ENCODE measurements at regions not wholly inside any gene's neighbourhood (a gene's known extent, or its start where the extent isn't known, plus 50 kb on each side); places are given as distances from the start of the nearest gene placed in this dataset.

DNA sequence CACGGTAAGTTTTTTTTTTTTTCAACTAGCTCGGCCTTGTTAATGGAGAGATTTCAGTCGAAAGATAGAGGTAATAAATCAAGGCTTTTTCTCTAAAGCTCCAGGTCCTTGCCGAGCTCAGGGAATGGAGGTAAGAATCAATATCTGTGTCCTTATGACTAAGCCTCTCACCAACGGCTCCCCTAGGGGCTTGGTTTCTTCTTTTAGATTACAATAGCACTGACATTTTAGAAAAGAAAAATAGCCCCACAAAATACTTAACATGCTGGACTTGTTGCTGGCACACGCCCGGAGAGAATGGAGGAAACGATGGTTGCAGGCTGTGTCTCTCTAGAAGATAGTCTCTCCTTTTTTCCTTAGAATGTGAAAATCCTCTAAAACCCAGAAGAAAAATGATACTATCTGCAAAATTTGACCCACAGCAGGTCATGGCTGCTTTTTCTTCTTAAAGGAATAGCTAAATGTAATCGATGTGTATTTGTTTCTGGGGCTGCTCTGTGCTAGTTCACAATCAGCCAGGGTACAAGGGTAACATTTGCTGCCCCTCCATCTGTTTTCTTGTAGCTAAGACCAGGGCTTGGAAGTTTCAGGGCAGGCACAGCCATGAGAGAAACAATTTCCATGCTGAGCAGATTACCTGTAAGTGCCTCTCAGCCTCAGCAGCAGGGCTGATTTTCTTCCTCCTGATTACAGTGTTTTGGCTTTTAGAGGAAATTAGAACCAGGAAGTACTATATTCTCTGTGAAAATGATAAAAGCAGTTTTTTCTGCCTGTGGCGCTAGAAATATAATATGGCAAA lies 86.2 kb upstream of the GNG12 start:
- Mint-ChIP-seq H3K4me1 (ENCODE audit: low read depth, unreplicated experiment) (no peaks in the 10 kb centered on the region), H3K27ac (ENCODE audit: unreplicated experiment) (no peak overlapping the region), H3K27me3 (ENCODE audit: unreplicated experiment) (no peaks in the 10 kb centered on the region), H3K9me3 (ENCODE audit: low read depth, unreplicated experiment) (no peaks in the 10 kb centered on the region), H3K36me3 (ENCODE audit: insufficient read depth, unreplicated experiment) (no peaks in the 10 kb centered on the region), H3K4me3 (ENCODE audit: low read depth, unreplicated experiment) (no peak overlapping the region)
- intact Hi-C loops (cut with micrococcal nuclease; ENCODE audit: unreplicated experiment): no loop called here
- TF ChIP-seq, protein P1, sequence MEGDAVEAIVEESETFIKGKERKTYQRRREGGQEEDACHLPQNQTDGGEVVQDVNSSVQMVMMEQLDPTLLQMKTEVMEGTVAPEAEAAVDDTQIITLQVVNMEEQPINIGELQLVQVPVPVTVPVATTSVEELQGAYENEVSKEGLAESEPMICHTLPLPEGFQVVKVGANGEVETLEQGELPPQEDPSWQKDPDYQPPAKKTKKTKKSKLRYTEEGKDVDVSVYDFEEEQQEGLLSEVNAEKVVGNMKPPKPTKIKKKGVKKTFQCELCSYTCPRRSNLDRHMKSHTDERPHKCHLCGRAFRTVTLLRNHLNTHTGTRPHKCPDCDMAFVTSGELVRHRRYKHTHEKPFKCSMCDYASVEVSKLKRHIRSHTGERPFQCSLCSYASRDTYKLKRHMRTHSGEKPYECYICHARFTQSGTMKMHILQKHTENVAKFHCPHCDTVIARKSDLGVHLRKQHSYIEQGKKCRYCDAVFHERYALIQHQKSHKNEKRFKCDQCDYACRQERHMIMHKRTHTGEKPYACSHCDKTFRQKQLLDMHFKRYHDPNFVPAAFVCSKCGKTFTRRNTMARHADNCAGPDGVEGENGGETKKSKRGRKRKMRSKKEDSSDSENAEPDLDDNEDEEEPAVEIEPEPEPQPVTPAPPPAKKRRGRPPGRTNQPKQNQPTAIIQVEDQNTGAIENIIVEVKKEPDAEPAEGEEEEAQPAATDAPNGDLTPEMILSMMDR (IDR thresholded peaks at IDR 0.05; ENCODE audit: unreplicated experiment): no peak
- BruUV-seq (replicated peaks): no TSS peak
- CTCF ChIA-PET: interaction anchor here (0.5 to 0.9 kb wide), 2 partner anchors 22 to 172 kb away, joined by 3 to 4 read pairs; no protein-coding TSS in a partner anchor
- no peak for DNase-seq

DNA sequence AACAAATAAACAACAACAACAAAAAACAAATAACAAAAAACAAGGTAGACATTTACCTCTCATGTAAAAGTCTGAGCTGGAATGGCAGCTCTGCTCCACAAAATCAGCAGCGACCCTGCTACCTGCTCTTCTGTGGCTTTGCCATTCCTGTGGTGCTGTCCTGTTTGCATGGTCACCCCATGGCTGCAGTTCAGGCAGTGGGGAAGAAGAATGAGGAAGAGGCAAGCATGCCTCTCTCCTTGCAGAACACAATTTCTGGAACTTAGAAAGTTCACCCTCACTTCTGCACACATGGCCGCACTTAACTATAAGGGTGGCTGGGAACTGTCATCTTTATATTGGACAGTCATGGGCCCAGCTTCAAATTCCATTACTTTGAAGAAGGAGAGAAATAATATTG lies 84.8 kb upstream of the GNG12 start:
- Mint-ChIP-seq H3K27me3 (ENCODE audit: unreplicated experiment) (no peaks in the 10 kb centered on the region), H3K4me1 (ENCODE audit: low read depth, unreplicated experiment) (no peaks in the 10 kb centered on the region), H3K9me3 (ENCODE audit: low read depth, unreplicated experiment) (no peaks in the 10 kb centered on the region), H3K27ac (ENCODE audit: unreplicated experiment) (no peak overlapping the region), H3K36me3 (ENCODE audit: insufficient read depth, unreplicated experiment) (no peaks in the 10 kb centered on the region), H3K4me3 (ENCODE audit: low read depth, unreplicated experiment) (no peak overlapping the region)
- no peak for DNase-seq
- BruUV-seq (replicated peaks): no TSS peak
- CTCF ChIA-PET: no interaction called here
- intact Hi-C loops (cut with micrococcal nuclease; ENCODE audit: unreplicated experiment): no loop called here
- TF ChIP-seq, protein P1 (IDR thresholded peaks at IDR 0.05; ENCODE audit: unreplicated experiment): no peak

DNA sequence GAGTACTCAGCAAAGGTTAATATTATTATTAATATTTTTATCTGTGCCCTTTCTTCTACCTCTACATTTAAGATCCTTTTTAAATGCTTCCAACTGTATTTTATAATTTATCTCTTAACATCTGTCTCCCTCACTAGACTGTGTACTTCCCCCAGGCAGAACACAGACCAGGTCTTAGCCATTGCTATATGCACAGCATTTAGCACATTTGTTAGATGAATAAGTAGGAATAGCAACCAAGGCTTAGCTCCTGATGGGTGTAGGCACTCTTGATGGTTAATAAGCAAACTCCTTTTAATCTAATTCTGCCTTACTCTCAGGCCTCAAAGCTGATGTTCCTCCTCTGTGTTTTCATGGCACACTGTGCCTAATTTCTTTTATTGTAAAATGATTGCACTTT lies 83.7 kb upstream of the GNG12 start:
- Mint-ChIP-seq H3K27ac (ENCODE audit: unreplicated experiment) (no peak overlapping the region), H3K36me3 (ENCODE audit: insufficient read depth, unreplicated experiment) (no peaks in the 10 kb centered on the region), H3K27me3 (ENCODE audit: unreplicated experiment) (no peaks in the 10 kb centered on the region), H3K9me3 (ENCODE audit: low read depth, unreplicated experiment) (no peaks in the 10 kb centered on the region), H3K4me3 (ENCODE audit: low read depth, unreplicated experiment) (no peak overlapping the region), H3K4me1 (ENCODE audit: low read depth, unreplicated experiment) (no peaks in the 10 kb centered on the region)
- DNase-seq: no peak
- TF ChIP-seq, protein P1 (IDR thresholded peaks at IDR 0.05; ENCODE audit: unreplicated experiment): no peak
- BruUV-seq (replicated peaks): no TSS peak
- CTCF ChIA-PET: interaction anchor here (0.6 to 0.7 kb wide), 2 partner anchors 54 to 327 kb away, joined by 3 to 5 read pairs; no protein-coding TSS in a partner anchor
- intact Hi-C loops (cut with micrococcal nuclease; ENCODE audit: unreplicated experiment): no loop called here

DNA sequence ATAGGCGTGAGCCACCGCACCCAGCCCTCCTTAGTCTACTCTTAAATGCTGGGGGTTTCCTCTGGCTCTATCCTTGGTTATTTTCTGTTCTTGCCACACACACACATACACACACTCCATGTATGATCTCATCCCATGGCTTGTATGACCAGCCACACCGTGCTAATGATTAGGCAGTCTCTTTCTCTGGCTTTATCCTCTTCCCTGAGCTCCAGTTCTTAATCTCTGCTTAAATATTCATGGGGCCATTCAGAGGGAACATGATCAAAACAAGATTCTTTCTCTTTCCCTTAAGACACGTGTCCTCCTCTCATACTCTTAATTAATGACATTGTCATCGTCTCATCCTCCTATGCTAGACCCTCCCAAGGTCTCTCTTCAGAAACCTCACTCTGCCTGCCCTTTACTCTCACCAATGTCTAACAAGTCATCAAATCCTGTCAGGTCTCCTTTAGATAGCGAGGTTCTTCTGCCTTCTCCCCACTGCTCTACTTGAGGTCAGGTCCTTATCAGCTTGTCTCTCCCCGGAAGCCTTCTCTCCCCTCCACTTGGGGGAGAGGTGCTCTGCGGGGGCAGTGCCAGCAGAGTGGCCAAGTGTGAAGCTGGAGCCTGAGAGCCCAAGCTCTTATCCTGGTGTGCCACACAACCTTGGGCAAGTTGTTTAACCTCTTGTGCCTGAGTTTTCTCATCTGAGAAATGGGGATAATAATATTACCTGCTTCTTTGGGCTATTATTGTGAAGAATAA lies 83.0 kb upstream of the GNG12 start:
- TF ChIP-seq, protein P1 (IDR thresholded peaks at IDR 0.05; ENCODE audit: unreplicated experiment): no peak
- no peaks in the 10 kb centered on the region for H3K4me1 Mint-ChIP-seq (ENCODE audit: low read depth, unreplicated experiment)
- no peaks in the 10 kb centered on the region for H3K27me3 Mint-ChIP-seq (ENCODE audit: unreplicated experiment)
- no peak overlapping the region for H3K4me3 Mint-ChIP-seq (ENCODE audit: low read depth, unreplicated experiment)
- CTCF ChIA-PET: interaction anchor here (0.7 kb wide), 1 partner anchor 54 kb away, joined by 3 read pairs; no protein-coding TSS in a partner anchor
- H3K36me3 Mint-ChIP-seq (ENCODE audit: insufficient read depth, unreplicated experiment): no peaks in the 10 kb centered on the region
- BruUV-seq (replicated peaks): no TSS peak
- H3K9me3 Mint-ChIP-seq (ENCODE audit: low read depth, unreplicated experiment): no peaks in the 10 kb centered on the region
- H3K27ac Mint-ChIP-seq (ENCODE audit: unreplicated experiment): no peak overlapping the region
- DNase-seq: no peak
- intact Hi-C loops (cut with micrococcal nuclease; ENCODE audit: unreplicated experiment): no loop called here
